ENCODE measurements at regions not wholly inside any gene's neighbourhood (a gene's known extent, or its start where the extent isn't known, plus 50 kb on each side); places are given as distances from the start of the nearest gene placed in this dataset.

GRCh38 chr5:68746643-68747420 lies 347.0 kb upstream of the SLC30A5 start:
- no peak for TF ChIP-seq BCLAF1 (IDR thresholded peaks at IDR 0.05)
- TF ChIP-seq CREB1 (IDR thresholded peaks at IDR 0.05): no peak
- no peak for TF ChIP-seq CREB1 (CRISPR knock-in tag; IDR thresholded peaks at IDR 0.05)
- no peak for TF ChIP-seq ZNF501 (CRISPR knock-in tag; IDR thresholded peaks at IDR 0.05)
- TF ChIP-seq SMAD1 (CRISPR knock-in tag; IDR thresholded peaks at IDR 0.05; ENCODE audit: borderline replicate concordance, low read depth): no peak
- no peak for TF ChIP-seq ZFP91 (CRISPR knock-in tag; IDR thresholded peaks at IDR 0.05; ENCODE audit: borderline replicate concordance)
- TF ChIP-seq BCL3 (CRISPR knock-in tag; IDR thresholded peaks at IDR 0.05): no peak
- TF ChIP-seq CREM (IDR thresholded peaks at IDR 0.05): no peak
- TF ChIP-seq CREM (CRISPR knock-in tag; IDR thresholded peaks at IDR 0.05): no peak
- TF ChIP-seq CTCF (CRISPR knock-in tag; IDR thresholded peaks at IDR 0.05): no peak
- TF ChIP-seq MAF1 (CRISPR knock-in tag; IDR thresholded peaks at IDR 0.05; ENCODE audit: borderline replicate concordance): no peak
- TF ChIP-seq ZNF746 (CRISPR knock-in tag; IDR thresholded peaks at IDR 0.05): no peak
- TF ChIP-seq ZNF615 (CRISPR knock-in tag; IDR thresholded peaks at IDR 0.05; ENCODE audit: borderline replicate concordance): no peak
- no peak for TF ChIP-seq TEAD2 (CRISPR knock-in tag; IDR thresholded peaks at IDR 0.05)

Data from HepG2 (cell line).